ENCODE measurements at regions not wholly inside any gene's neighbourhood (a gene's known extent, or its start where the extent isn't known, plus 50 kb on each side); places are given as distances from the start of the nearest gene placed in this dataset.

- TF ChIP-seq EZH2 (IDR thresholded peaks at IDR 0.05; ENCODE audit: borderline replicate concordance, low read depth, low read length, severe bottlenecking) (no peak), POLR2A (IDR thresholded peaks at IDR 0.05; ENCODE audit: low read depth, low read length) (no peak), POLR2AphosphoS5 (IDR thresholded peaks at IDR 0.05; ENCODE audit: insufficient read depth, low read depth, low read length) (no peak), FOS (IDR thresholded peaks at IDR 0.05; ENCODE audit: borderline replicate concordance, insufficient read depth, low read length) (no peak), MYC (IDR thresholded peaks at IDR 0.05; ENCODE audit: low read depth, low read length) (no peak), JUN (IDR thresholded peaks at IDR 0.05; ENCODE audit: borderline replicate concordance, insufficient read depth, insufficient read length, low read depth) (no peak), MAX (IDR thresholded peaks at IDR 0.05; ENCODE audit: insufficient read depth, insufficient read length) (no peak)
- TF ChIP-seq, protein P1, sequence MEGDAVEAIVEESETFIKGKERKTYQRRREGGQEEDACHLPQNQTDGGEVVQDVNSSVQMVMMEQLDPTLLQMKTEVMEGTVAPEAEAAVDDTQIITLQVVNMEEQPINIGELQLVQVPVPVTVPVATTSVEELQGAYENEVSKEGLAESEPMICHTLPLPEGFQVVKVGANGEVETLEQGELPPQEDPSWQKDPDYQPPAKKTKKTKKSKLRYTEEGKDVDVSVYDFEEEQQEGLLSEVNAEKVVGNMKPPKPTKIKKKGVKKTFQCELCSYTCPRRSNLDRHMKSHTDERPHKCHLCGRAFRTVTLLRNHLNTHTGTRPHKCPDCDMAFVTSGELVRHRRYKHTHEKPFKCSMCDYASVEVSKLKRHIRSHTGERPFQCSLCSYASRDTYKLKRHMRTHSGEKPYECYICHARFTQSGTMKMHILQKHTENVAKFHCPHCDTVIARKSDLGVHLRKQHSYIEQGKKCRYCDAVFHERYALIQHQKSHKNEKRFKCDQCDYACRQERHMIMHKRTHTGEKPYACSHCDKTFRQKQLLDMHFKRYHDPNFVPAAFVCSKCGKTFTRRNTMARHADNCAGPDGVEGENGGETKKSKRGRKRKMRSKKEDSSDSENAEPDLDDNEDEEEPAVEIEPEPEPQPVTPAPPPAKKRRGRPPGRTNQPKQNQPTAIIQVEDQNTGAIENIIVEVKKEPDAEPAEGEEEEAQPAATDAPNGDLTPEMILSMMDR (IDR thresholded peaks at IDR 0.05; ENCODE audit: extremely low read depth in 1 of 2, insufficient read depth in 1 of 2, low read depth in 1 of 2, low read length in 2 of 2), result no peak
Observed at GRCh38 chr2:12064153-12064552, 317.7 kb downstream of the LPIN1 start.

All from endothelial cell of umbilical vein (primary cell).